Esophagus mucosa (tissue), 1 donor: ENCODE measurements at regions not wholly inside any gene's neighbourhood (a gene's known extent, or its start where the extent isn't known, plus 50 kb on each side); places are given as distances from the start of the nearest gene placed in this dataset.
"Not testable (repeated sequence)": the region's sequence is repeated elsewhere in the genome, so short reads cannot be mapped to it uniquely, and the experiment has no call there.

Experiments
- ATAC-seq: fragments of 200-7000 bp; cut with Tn5 transposase; one replicate; pipeline ENCODE4 v1.9.1; 2020
- donor health status: DM: yes; HTN: yes; CAD: no.

DNA sequence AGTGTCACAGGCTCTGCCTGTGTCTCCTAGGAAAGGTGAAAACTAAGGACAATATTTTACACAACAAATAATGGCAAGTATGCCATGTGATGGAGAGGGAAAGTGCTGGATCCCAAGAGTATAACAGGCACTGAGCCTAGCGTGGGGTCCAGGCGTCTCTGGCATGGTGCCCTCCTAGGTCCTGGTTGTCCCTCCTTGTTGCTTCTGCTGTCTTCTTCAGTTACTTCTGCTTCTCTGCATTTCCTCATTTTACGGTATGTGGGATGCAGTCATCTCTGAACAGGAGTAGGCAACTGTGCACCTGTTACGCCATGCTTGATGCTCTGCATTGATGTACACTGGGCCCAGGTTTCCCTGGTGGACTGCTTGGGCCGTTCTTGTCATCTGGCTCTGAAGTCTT, 1480.8 kb downstream of the FOXD4L5 start:
- ATAC-seq, result not testable (repeated sequence)

DNA sequence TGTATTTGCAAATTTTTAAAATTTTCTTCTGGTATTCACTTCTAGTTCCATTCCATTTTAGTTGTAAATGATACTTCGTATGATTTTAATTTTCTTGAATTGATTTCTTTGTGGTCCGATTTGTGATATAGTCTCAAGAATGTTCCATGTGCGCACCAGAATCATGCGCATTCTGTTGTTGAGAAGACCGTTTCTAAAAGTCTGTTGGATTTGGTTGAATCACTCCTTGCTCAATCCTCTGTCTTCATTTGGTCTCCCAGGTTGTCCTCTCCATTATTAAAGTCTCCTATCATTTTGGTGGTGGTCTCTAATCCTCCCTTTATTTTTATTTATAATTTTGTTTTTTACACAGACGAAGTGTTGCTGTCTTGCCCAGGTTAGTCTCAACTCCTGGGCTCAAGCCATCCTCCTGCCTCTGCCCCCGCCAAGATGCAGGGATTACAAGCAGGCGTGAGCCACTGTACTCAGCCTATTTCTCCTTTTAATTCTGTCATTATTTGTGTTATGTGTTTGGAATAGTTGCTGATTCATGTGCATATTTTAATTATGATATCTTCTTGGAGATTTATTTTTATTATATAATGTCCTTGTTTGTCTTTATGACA, 1490.8 kb downstream of the FOXD4L5 start:
- ATAC-seq, result peak; percentile 29

DNA sequence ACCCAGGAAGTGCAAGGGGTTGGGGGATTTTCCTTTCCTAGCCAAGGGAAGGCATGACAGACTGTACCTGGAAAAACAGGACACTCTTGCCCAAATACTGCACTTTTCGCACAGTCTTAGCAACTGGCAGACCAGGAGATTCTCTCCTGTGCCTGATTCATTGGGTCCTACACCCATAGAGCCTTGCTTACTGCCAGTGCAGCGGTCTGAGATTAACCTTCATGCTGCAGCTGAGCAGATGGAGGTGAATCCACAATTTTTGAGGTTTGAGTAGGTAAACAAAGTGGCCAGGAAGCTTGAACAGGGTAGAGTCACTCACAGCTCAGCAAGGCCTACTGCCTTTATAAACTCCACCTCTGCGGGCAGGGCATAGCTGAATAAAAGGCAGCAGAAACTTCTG, 1497.6 kb downstream of the FOXD4L5 start:
- ATAC-seq, result not testable (repeated sequence)

- ATAC-seq, result not testable (repeated sequence)
These were observed 1500.0 kb downstream of the FOXD4L5 start for GRCh38 chr9:63785059-63785458.

- not testable (repeated sequence) for ATAC-seq
These were observed 1500.6 kb downstream of the FOXD4L5 start for GRCh38 chr9:63784421-63784820.

DNA sequence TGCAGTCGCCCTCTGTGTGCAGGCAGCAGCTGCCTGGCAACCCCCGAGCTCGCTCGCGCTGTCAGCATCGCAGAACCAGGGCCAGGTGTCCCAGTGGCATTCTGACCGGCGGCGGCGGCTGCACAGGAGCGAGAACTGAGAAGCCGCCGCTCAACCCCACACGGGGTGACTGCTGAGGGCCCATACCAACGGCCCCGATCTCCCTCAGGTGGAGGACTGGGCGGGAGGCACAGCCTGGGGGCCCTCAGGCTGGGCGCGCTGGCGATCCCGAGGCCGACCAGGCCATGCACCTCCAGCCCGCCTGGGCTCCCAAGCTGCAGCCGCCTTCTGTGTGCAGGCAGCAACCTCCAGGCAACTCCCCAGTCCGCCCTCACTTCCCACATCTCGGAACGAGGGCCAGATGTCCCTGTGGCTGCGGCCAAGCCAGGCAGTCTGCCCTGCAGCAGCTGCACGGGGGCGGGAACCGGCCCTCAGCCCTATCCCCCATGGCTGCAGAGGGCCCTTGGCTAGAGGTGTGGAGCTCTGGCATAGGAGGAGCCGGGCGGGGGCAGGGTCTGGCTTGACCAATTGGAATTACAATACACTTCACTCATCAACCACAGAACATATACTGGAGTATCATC, 1503.1 kb downstream of the FOXD4L5 start:
- ATAC-seq, result not testable (repeated sequence)

DNA sequence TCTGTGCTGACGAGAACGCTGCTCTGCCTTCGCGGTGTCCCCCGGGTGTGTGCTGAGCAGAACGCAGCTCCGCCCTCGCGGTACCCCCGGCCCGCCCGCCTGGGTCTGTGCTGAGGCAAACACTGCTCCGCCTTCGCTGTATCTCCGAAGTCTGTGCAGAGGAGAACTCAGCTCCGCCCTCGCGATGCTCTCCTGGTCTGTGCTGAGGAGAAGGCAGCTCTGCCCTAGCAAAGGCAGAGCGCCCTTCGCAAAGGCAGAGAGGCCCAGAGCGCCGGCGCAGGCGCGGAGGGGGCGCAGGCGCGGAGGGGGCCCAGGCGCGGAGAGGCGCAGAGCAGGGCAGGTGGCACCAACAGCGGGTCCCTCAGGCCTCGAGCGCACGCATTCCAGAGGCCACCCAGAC, 1503.6 kb downstream of the FOXD4L5 start:
- peak; percentile 79 for ATAC-seq

GRCh38 chr9:63776220-63776619, 1508.8 kb downstream of the FOXD4L5 start:
- ATAC-seq, result peak; percentile 47

DNA sequence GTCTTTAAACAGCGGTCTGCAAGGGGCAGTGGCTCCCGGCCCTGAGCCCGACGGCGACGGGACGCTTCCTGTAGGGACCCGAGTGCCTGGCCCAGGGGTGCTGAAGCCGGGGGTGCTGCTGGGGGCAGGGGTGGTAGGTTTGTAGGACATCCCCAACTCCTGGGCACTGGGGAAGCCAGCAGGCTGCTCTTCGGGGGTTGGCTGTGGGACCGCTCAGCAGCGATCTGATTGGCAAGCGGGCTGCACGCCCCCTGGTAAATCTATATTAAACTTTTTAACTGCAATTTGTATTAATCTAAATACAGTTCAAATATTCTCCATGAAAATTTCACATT, 1510.0 kb downstream of the FOXD4L5 start:
- ATAC-seq, result not testable (repeated sequence)

GRCh38 chr9:63774369-63775091, 1510.5 kb downstream of the FOXD4L5 start:
- ATAC-seq, result not testable (repeated sequence)

GRCh38 chr9:63762230-63762629, 1522.8 kb downstream of the FOXD4L5 start:
- ATAC-seq, result not testable (repeated sequence)

DNA sequence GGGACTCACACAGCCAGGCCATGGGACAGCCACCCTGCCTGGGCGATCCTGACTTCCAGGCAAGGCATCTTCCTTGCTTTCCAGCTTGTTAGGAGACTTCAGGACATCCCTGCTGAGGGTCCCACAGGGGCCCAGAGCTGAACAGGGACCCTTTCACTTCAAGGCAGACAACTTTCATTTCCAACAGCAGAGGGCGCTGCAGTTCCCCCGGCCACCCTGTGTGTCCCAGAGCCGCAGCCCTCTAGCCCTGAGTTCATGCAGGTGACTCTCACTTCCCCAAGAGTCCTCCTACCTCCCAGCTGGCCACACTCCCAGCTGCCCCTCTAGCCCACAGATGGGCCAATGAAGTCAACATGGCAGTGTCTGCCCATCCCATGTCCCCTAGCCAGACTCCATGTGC, 1556.0 kb downstream of the FOXD4L5 start:
- ATAC-seq, result not testable (repeated sequence)

- ATAC-seq, result no peak
These were observed 1556.7 kb downstream of the FOXD4L5 start for GRCh38 chr9:63728287-63728686.

DNA sequence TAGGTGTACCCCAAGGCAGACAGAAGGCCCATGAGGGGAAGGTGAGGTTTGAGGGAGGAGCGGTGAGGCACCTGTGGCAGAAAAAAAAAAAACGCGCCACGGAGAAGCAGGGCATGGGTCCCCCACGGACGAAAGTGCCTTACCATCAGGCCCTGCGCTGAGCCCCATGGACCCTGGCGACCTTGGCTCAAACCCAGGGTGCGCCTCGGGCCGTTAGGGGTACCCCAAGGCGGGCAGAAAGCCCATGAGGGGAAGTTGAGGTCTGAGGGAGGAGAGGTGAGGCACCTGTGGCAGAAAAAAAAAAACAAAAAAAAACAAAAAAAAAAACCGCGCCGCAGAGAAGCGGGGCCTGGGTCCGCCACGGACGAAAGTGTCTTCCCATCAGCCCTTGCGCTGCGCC, 1576.7 kb downstream of the FOXD4L5 start:
- not testable (repeated sequence) for ATAC-seq

DNA sequence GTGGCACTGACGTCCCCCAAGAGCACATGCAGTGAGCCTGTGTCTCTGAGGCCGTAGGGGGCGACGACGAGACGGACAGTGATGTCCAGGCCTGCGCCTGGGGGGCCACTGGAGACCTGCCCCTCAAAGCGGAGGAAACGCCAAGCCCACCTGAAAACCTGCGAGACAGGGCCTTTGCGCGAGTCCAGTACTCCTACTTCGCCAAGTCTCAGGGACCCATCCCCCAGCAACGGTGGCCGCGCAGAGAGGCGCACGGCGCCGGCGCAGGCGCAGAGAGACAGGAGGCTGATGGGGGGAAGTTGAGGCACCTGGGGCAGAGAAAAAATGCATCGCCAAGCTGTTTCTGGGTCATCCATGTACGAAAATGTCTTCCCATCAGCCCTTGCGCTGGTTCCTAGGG, 1580.6 kb downstream of the FOXD4L5 start:
- not testable (repeated sequence) for ATAC-seq

DNA sequence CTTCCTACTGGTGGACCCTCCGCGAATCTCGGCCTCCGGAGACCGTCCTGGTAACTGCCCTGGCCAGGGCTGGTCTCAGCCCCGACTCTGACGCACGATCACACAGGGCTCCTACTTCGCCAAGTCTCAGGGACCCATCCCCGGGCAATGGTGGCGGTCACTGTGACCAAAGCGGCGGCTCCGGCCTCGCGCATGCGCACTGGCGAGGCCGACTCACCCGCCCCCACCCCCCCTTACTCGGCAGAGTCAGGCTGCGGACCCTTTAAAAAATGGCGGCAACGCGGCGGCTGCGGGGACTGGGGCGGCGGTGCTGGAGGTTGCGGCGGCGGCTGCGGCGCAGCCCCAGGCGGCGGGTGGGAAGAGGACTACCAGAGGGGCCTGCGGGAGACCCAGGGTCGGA, 1581.3 kb downstream of the FOXD4L5 start:
- ATAC-seq, result not testable (repeated sequence)

GRCh38 chr9:63703138-63703665, 1581.8 kb downstream of the FOXD4L5 start:
- ATAC-seq, result not testable (repeated sequence)
